Fibroblast of skin of right quadriceps (primary cell): ENCODE measurements at regions not wholly inside any gene's neighbourhood (a gene's known extent, or its start where the extent isn't known, plus 50 kb on each side); places are given as distances from the start of the nearest gene placed in this dataset.
"Not testable (repeated sequence)": the region's sequence is repeated elsewhere in the genome, so short reads cannot be mapped to it uniquely, and the experiment has no call there.

Experiments used
- DNase-seq: peaks from one replicate; pipeline ENCODE4 v3.0.0-alpha.2; 2013

DNA sequence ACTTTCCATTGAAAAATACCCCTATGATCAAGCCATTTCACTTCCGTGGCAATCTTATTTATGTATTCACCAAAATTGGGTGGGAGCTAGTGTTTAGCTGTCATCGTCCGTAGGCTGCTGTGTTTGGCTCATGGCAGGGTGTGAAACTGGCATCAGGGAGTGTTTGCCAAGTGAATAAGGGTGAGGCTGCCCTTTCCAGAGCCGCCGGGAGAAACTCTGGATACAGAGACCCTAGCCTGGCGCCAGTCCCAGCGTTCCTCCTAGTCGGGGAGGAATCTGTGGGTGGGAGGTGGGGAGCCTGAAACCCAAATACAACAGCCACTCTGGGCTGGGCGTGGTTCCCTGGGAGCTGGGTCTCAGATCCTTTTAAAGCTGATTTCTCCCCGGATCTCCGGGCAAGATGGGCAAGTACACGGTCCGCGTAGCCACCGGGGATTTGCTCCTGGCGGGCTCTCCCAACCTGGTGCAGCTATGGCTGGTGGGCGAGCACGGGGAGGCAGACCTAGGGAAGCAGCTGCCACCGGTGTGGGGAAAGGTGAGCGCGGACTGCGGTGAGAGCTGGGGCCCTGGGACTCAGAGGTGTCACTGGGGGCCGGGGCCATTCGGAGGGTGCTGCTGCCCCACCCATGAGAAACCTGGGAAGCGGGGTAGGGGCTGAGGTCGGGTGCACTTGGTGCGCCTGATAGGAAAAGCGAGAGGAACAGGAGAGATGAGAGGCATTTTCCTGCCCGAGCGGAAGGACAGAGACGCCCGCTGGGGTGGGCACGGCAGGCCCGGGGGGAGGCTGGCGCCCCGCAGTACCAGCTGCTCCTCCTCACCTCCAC is 62.1 kb upstream of the TEKT1 start:
- no peak for DNase-seq

DNA sequence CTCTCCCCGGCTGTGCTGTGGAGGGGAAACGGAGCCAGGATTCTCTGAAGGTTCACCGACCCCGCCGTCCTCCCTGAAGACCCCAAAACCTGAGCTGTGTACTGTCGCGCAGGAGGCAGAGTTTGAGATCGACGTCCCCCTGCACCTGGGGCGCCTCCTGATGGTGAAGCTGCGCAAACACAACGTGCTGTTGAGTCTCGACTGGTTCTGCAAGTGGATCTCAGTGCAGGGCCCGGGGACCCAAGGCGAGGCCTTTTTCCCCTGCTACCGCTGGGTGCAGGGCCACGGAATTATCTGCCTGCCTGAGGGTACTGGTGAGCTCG is 62.6 kb upstream of the TEKT1 start:
- no peak for DNase-seq

DNA sequence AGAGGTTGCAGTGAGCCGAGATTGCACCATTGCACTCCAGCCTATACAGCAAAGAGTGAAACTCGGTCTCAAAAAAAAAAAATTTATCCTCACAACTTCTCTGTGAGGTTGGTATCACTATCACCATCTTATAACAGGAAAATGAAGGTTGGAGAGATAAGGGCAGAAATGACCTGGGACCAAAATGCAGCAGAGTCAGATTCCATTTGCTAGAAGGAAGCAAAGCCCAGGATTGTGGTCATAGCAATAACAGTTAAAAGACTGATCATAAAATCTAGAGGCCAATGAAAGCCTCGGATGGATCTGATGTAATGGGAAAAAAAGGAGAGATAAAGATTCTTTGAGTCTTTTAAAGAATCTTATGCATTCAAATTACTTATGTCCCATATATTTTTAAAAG is 69.6 kb upstream of the TEKT1 start:
- no peak for DNase-seq

- DNase-seq, result no peak
Observed at GRCh38 chr17:6903326-6903900, 71.9 kb upstream of the TEKT1 start.

DNA sequence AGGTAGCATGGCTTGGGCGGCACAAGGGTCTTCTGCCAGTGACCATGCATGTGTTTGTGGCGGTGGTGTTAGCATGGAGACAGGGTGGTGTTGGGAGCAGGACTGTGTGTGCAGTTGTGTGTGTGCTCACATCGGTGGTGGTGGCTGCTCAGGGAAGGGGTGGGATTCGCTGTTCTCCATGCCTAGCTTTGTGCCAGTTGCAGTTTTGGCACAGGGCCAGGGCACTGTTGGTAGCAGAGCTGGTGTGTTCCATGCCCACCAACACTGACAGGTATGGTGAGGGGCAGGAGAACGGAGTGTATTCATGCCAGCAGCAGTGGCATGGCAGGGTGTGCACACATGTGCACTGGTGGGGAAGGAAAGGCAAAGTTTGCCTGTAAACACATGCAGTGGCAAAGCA is 77.3 kb upstream of the TEKT1 start:
- DNase-seq, result no peak

DNA sequence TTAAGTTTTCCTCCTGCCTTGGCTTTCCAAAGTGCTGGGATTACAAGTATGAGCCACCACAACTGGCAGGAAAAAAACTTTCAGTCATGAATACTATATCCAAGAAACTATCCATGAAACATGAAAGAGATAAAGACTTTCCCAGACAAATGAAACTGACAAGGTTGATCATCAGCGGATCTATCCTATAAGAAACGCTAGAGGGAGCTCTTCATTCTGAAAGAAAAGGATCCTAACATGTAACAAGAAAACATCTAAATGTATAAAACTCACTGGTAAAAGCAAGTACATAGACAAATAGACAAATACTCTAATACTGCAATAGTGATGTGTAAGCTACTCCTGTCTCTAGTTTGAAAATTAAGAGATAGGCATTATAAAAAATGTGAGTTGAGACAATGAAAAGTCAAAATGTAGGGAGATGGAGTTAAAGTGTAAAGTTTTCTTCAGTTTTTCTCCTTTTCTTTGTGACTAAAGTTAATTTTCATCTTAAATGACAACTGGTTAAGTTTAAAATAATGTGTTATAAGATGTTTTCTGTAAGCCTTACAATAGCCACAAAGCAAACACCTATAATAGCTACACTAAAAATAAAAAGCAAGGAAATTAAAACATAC is 79.6 kb upstream of the TEKT1 start:
- peak; percentile 32 for DNase-seq

DNA sequence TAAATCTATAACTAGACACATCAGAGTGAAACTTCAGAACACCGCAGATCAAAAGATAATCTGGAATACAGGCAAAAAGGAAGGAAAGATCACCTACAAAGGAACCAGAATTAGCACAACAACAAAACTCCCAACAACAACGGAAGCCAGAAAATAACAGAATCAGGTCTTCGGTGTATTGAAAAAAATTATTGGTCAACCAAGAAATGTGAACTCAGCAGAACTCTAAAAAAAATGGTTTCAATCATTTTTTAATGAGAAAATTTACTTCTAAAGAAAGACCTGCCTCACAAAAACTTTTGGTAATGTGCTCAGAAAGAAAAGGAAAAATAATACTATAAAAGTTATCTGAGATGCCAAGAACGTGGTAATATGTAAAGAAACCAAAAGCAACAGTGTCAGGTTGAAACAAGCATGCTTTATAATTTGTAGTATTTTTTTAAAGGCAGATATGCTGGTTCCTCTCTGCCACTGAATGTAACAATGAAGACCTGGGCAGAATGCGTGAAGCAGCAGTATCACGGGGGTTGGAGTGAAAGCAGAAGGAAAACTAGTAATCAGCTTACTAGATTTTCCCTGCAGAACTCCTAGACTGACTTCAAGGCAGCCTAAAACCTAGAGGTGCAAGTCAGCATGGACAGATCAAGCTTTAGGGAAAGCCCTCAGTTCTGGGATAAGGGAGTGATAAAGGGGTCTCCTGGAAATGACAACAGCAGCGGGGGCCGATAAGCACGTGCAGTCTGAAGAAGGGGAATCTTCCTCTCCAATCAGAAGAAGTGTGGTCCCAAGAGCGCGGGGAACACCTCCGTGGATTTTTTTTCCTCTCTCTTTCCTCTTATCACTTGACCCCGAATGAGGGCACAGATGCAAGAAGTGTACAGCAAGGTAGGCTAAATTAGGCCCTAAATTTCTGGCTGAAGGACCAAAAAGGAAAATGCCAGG is 80.9 kb upstream of the TEKT1 start:
- DNase-seq, result no peak

- DNase-seq, result peak; percentile 58
Observed at GRCh38 chr17:6913608-6914443, 82.0 kb upstream of the ALOX12 start.

- DNase-seq, result no peak
Observed at GRCh38 chr17:6914711-6915110, 81.1 kb upstream of the ALOX12 start.

DNA sequence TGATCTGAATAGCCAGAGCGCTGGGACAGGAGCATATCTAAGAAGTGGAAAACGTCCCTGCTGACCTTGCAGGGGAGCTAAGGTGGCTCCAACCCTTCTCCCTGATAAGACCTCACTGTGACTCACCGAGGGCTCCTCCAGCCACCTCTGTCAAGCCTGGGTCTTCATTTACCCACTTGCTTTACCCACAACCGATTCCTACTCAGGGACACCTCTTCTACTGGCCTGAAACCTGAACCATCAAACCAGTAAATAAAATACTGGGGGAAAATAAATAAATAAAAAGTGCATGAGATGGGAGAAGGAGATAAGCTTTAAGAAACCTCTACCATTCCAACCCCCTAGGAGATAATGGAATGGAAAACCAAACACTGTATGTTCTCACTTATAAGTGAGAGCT is 80.2 kb upstream of the ALOX12 start:
- no peak for DNase-seq

GRCh38 chr17:6919158-6919557 is 76.7 kb upstream of the ALOX12 start:
- DNase-seq, result no peak

DNA sequence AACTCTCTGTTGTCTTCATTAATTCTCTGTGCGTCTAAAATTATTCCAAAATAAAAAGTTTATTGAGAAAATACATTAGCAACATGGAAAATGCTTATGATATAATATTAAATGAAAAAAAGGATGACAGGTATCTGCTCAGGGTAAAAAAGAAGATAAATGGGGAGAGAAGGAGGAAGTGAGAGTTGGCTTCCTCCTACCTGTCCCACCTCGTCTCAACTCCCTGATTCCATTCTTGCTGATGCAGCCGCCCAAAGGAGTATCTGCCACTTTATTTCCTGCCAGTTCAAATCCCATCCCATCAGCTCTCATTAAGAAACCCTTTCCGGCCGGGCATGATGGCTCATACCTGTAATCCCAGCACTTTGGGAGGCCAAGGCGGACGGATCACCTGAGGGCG is 72.5 kb upstream of the ALOX12 start:
- no peak for DNase-seq

- peak; percentile 39 for DNase-seq
Observed at GRCh38 chr17:6924208-6924607, 71.6 kb upstream of the ALOX12 start.

DNA sequence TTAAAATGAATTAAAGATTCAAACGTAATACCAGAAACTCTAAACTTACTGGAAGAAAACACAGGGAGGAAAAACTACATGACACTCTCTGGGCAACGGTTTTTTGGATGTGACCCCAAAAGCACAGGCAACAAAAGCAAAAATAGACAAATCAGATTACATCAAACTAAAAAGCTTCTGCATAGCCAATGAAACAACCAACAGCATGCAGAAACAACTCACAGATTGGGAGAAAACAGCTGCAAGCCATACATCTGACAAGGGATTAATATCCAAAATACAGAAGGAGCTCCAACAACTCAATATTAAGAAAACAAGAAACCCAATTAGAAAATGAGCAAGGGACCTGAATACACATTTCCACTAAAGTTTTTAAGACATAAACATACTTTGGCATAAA is 69.2 kb upstream of the ALOX12 start:
- DNase-seq, result no peak

GRCh38 chr17:6927290-6928126 is 68.3 kb upstream of the ALOX12 start:
- DNase-seq, result peak; percentile 76

- no peak for DNase-seq
Observed at GRCh38 chr17:6928193-6928592, 67.7 kb upstream of the ALOX12 start.

DNA sequence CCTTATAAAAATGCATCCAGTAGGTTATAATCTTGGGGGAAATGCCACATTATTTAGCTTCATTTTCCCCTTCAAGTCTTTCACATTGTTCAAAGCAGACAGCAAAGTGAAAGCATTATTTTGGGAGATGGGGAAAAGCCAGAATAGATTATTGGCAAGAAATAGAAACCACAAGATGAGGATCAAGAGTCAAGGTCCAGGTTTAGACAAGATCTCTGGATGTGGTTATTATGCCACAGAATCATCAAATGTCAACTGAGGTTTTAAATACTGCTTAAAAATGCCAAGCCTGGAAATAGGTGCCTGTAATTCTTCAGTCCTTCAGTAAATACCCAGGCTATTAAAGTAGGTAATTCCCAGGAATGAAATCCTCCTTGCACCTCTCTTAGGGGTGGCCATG is 65.1 kb upstream of the ALOX12 start:
- no peak for DNase-seq

- DNase-seq, result not testable (repeated sequence)
Observed at GRCh38 chr17:6934544-6934943, 61.3 kb upstream of the ALOX12 start.

DNA sequence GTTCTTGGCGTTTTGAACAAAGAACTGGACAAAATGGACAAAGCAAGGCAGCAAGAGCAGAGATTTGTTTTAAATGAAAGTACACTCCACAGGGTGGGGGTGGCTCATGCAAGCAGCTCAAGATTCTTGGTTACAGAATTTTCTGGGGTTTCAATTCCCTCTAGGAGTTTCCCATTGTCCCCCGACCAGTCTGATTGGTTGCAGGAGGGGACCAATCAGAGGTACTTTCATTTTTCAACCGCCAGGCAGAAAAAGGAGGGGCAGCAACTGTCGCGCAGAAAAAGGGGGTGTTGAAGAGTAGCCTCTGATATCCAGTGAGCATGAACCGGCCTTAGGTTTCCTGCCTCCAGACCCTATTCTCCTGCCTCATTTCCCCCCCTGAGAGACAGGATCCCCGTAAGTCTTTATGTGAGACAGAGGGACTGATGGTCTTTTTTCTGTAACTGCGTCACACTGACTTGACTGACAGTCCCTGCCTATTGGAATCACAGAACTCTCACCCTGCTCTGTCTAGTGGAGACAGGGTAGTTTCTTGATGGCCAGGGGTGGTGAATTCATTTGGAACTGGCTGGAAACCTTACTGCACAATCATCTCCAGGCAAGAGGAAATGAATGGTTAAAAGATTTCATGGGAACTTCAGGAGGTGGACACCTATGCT is 59.4 kb upstream of the ALOX12 start:
- DNase-seq, result peak; percentile 29

- DNase-seq, result no peak
Observed at GRCh38 chr17:6938637-6939036, 57.2 kb upstream of the ALOX12 start.

DNA sequence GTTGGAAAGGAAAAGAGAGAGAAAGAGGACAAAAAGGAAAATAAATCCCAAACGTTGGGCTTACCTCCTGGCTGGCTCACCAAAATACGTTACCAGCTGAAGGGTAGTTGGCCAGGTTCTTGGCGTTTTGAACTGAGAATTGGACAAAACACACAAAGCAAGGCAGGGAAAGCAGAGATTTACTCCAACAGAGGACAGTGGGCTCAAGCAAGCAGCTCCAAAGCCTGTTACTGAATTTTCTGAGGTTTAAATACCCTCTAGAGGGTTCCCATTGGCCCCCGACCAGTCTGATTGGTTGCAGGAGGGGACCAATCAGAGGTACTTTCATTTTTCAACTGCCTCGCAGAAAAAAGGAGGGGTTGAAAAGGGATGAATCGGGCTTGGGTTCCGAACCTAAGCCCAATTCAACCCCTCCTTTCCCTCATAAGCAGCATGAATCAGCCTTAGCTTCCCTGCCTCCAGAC is 55.6 kb upstream of the ALOX12 start:
- DNase-seq, result no peak
